HG03575 (cell line): ENCODE measurements at regions not wholly inside any gene's neighbourhood (a gene's known extent, or its start where the extent isn't known, plus 50 kb on each side); places are given as distances from the start of the nearest gene placed in this dataset.

Experiments used
- ATAC-seq: cut with Tn5 transposase; IDR thresholded peaks from one replicate; pipeline ENCODE4 v1.9.1; 2021; ENCODE audit not compliant: unreplicated experiment, insufficient number of reproducible peaks, low FRiP score; ENCODE audit errors: extremely low read depth

DNA sequence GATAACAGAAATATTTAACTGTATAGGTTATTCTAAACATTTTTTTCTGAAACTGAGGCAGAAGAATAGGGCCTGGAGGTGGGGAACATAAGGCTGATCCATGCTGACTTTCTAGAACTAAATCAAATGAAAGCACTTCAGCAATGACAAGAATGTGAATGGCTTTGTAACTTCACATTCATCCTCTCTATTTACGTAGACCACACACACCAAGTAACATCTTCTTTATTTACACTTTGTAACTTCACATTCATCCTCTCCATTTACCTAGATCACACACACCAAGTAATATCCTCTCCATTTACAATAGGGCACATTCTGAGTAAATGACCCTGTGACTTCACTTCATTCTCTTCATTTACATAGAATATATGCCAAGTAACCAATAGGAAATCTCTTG is 251.8 kb upstream of the CDH9 start:
- ATAC-seq = no peak

GRCh38 chr5:27276119-27276518 is 237.7 kb upstream of the CDH9 start:
- ATAC-seq = no peak

DNA sequence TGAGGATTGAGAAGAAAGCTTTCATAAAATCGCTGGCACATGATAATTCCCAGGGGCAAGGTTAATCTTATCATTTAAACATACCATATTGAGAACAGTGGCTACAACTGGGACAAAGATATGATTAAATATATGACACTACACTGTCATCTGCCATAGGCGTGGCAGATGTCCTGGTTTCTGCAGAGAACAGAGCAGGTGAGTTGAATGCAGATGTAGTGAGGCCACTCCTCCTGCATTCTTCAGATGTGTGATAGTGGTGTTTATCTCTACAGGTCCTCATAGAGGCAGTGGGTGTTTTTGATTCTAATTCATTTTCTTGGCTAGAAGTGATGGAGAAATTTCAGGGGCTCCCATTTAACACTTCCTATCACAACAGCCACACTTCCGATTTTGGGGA is 237.0 kb upstream of the CDH9 start:
- no peak for ATAC-seq

DNA sequence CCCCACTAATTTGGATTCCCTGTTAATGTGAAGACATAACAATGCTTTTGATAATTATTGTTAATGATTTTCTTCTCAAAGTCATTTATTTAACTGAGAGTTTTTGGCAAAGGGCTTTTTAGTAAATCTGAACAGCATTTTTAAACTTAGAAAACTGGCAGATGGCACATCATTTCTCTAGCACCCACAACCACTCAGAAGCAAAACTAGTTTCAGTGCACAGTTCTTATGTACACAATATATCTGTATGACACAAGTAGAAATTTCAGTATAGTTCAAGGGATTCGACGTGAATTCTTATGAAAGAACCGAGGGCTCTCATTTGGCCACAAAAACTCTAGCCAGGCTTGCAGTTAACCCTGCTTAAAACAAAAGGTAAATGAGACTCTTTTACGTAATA is 231.4 kb upstream of the CDH9 start:
- no peak for ATAC-seq

DNA sequence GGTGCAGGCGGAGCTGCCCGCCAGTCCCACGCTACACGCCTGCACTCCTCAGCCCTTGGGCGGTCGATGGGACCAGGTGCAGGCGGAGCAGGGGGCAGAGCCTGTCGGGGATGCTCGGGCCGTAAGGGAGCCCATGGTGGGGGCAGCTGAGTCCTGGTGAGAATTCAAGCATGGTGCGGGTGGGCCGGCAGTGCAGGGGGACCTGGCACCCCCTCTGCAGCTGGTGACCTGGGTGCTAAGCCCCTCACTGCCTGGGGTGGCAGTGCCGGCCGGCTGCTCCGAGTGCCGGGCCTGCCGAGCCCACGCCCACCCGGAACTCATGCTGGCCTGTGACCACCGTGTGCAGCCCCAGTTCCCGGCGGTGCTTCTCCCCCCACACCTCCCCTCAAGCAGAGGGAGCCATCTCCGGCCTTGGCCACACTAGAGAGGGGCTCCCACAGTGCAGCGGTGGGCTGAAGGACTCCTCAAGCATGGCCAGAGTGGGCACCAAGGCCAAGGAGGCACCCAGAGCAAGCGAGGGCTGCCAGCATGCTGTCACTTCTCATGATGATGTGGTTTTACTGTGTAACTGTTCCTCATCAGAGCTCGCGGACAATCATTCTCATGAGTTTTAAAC is 228.9 kb upstream of the CDH9 start:
- ATAC-seq = no peak

DNA sequence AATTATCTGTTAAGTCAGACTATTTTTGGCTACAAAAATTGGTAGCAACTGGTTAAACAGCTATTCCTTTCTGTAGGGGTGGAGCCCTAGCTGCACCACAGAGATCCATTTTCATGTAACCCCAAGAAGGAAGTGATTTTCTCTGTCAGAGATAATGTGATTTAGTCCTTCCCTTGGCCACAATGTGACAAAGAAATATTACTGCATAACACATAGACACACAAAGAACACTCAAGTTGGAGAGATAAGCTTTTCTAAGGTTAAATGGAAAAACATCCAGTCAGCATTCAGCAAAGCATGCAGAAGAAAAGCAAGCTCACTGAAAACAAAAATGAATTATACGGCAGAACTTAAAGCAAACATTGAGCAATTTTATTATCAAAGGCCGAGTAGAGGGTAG is 227.8 kb upstream of the CDH9 start:
- no peak for ATAC-seq

- no peak for ATAC-seq
These were observed 219.3 kb upstream of the CDH9 start for GRCh38 chr5:27257696-27258095.

DNA sequence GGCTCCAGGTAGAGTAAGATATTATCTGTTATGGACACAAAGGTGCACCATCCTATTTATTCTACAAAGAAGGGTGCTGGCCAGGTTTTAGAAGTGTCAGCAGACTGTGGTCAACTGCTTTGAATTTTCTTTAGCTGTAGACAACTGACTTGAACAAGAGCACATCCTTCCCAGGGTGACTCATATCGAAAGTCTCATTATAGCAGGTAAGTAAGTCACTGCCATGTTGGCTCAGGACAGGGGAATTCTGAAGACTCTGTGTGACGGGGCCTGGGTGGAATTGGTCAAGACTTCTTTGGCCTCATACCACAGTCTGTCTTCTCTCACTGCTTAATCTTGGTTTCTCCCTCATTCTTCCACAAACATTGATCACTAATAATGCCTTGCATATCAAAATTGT is 214.5 kb upstream of the CDH9 start:
- ATAC-seq = no peak

DNA sequence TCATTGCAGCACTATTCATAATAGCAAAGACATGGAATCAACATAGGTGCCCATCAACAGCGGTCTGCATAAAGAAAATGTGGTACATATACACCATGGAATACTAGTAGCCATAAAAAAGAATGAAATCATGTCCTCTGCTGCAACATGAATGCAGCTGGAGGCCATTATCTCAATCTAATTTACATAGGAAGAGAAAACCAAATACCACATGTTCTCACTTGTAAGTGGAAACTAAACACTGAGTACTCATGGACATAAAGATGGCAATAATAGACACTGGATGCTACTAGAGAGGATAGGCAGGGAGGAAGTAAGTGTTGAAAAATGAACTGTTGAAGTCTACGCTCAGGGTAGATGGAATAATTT is 203.9 kb upstream of the CDH9 start:
- no peak for ATAC-seq

GRCh38 chr5:27241564-27242257 is 203.3 kb upstream of the CDH9 start:
- no peak for ATAC-seq

- no peak for ATAC-seq
These were observed 202.4 kb upstream of the CDH9 start for GRCh38 chr5:27240791-27241190.

GRCh38 chr5:27234916-27235315 is 196.5 kb upstream of the CDH9 start:
- ATAC-seq = no peak

GRCh38 chr5:27221410-27221809 is 183.0 kb upstream of the CDH9 start:
- ATAC-seq = no peak

DNA sequence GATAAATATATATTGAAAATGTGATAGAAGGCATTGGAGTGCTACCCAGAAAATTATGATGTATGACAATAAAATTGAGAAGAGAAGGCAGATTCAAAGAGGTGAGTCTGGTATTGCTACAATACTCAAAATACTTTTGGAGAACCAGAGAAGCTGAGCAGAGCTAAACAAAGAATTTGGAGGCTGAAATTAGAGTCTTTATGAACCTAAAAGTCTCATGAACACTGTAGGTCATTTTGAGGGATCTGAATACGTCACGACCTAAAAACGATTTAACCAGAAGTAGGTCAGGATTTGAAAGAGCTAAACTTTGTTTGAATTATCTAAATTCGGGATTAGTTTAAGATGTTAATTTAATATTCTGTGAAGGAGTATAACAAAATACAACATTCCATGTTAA is 182.4 kb upstream of the CDH9 start:
- no peak for ATAC-seq

GRCh38 chr5:27217977-27218376 is 179.6 kb upstream of the CDH9 start:
- ATAC-seq = no peak

DNA sequence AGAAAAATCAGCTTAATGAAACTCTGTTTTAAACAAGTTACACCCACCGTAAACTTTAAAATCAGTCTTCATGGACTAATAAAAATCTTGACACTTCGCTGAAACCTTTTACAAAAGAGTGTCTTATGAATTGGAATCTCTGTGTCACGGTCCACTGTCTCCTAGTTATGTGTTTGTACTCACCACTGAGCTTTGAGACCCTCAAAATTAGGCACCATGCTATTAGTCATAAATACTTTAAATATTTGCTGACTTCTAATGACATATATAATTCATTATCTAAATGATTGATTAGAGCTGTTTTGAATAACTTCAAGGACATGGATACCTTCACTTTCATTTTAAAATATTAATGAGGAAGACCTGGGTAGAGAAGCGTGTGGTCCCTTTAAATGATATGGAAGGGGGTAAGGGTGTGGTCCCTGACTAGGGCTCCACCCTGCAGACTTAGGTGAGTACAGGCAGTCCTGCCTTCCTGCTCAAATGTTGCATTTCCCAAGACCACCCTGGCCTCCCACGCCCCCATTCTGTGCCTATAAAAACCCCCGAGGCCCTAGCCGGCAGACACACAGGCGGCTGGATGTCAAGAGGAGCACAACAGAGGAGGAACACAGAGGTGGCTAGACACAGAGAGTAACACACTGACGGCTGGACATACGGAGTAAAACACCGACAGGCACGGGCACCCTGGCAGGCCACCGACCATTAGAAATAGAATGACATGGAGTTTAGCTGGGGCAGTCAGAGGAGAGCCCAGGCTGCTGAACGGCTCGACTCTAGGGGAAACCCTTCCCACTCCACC is 179.0 kb upstream of the CDH9 start:
- no peak for ATAC-seq

DNA sequence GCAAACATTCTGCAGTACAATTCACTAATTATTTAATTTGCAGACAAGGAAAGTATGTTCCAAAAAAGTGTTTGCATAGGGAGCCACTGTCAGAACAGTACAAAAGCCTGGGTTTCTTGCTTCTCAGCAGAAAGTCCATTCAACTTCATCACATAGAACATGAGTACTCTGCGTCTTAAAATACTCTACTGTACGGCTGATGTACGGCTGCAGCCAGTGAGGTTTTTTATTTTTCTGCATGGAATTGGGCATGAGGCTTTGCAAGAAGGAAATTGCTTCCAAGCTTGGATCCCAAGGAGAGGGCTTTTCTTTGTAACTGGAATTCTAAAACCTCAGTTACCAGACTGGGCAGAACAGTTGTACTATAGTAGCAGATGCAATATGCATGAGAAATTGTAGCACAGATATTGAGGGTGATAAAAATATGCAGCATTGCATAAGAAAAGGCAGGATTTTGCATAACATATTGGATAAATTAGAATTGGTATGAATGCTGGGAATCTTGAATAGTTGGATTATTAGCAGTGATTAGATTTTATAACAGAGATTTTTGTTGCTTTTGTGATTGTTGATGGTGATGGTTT is 178.1 kb upstream of the CDH9 start:
- ATAC-seq = no peak

- no peak for ATAC-seq
These were observed 169.7 kb upstream of the CDH9 start for GRCh38 chr5:27208051-27208450.

GRCh38 chr5:27191786-27192510 is 153.6 kb upstream of the CDH9 start:
- ATAC-seq = no peak
